Urinary bladder (tissue), 3 donors: ENCODE measurements at regions not wholly inside any gene's neighbourhood (a gene's known extent, or its start where the extent isn't known, plus 50 kb on each side); places are given as distances from the start of the nearest gene placed in this dataset.

Source experiments
- DNase-seq: peaks from one replicate; pipeline ENCODE4 v3.0.0-alpha.2; 2015; ENCODE audit errors: extremely low spot score
- H3K27ac ChIP-seq: one replicate; pipeline ENCODE4 v1.5.1; 2013; ENCODE audit warnings: low read depth, mild to moderate bottlenecking, moderate library complexity
- H3K36me3 ChIP-seq: one replicate; pipeline ENCODE4 v1.6.1; 2013; ENCODE audit warnings: mild to moderate bottlenecking, moderate library complexity; ENCODE audit not compliant: insufficient read depth
- H3K4me1 ChIP-seq: one replicate; pipeline ENCODE4 v1.6.1; 2013; ENCODE audit warnings: mild to moderate bottlenecking, moderate library complexity; ENCODE audit not compliant: insufficient read depth
- H3K4me3 ChIP-seq: one replicate; pipeline ENCODE4 v1.5.1; 2013; ENCODE audit warnings: low read depth, low read length
- WGBS: extraction: QIAGEN DNeasy Blood & Tissue Kit; methylation state at CpG from one replicate; pipeline ENCODE4 v1.1.7; 2013; 5-methylcytosine and 5-hydroxymethylcytosine counted together
- donor health status: healthy with polysubstance abuse.
- donor health status: healthy.

- DNase-seq = no peak
- WGBS = 42% methylated on average over 3 of the region's 3 CpGs
- Histone ChIP-seq H3K4me1 (no peaks in the 10 kb centered on the region), H3K4me3 (no peak overlapping the region), H3K36me3 (no peaks in the 10 kb centered on the region), H3K27ac (peak overlapping the region; percentile 18)
Observed at GRCh38 chr2:152227969-152228592, 52.5 kb upstream of the STAM2 start.

DNA sequence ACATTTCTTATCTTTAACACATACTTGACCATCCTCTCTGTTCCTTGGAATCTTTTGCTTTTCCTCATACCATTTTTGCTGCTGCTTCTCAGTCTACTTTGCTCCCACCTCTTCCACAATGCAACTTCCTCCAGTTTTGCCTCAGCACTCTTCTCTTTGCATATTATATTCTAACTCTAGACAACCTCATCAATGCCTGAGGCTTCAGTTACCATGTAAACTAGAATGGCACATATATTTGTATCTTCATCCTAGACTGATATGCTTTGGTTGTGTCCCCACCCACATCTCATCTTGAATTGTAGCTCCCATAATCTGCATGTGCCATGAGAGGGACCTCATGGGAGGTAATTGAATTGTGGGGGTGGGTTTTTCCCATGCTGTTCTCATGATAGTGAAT, 55.9 kb upstream of the STAM2 start:
- Histone ChIP-seq H3K36me3 (no peaks in the 10 kb centered on the region), H3K4me3 (no peak overlapping the region), H3K27ac (no peak overlapping the region), H3K4me1 (no peaks in the 10 kb centered on the region)
- DNase-seq = no peak

DNA sequence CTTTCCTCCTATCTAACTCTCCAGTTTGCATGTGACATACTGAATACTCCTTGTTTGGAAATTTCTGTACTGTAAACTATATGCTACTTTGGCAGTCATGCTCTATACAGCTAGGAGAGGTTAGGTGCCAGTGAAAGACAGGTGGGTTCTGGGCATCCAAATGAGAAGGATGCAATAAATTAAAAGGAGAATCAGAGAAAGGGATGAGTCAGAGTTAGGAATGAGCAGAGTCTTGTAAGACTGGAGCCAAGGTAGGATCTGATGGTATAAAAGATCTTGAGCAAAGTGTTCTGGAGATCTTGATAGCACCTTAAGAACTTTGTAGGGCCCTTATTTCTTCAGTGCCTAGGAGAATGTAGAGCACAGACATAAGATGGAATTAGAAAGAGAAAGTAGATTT, 58.7 kb upstream of the STAM2 start:
- Histone ChIP-seq H3K27ac (no peak overlapping the region), H3K4me3 (no peak overlapping the region), H3K36me3 (no peaks in the 10 kb centered on the region), H3K4me1 (no peaks in the 10 kb centered on the region)
- DNase-seq = no peak

- Histone ChIP-seq H3K27ac (no peak overlapping the region), H3K36me3 (no peaks in the 10 kb centered on the region), H3K4me1 (no peaks in the 10 kb centered on the region), H3K4me3 (no peak overlapping the region)
- WGBS = 95% methylated on average over 4 of the region's 4 CpGs
- DNase-seq = no peak
Observed at GRCh38 chr2:152236191-152236925, 60.8 kb upstream of the STAM2 start.

- no peak for DNase-seq
- no peak overlapping the region for H3K27ac ChIP-seq
Observed at GRCh38 chr2:152238016-152238415, 62.5 kb upstream of the STAM2 start.

GRCh38 chr2:152240559-152241231, 65.1 kb upstream of the STAM2 start:
- Histone ChIP-seq H3K4me1 (no peaks in the 10 kb centered on the region), H3K36me3 (no peaks in the 10 kb centered on the region), H3K27ac (no peak overlapping the region), H3K4me3 (no peak overlapping the region)
- WGBS = 51% methylated on average over 2 of the region's 2 CpGs
- DNase-seq = no peak

More at GRCh38 chr2:152238016-152238415, 62.5 kb upstream of the STAM2 start:
- WGBS = 96% methylated on average over 6 of the region's 6 CpGs
- Histone ChIP-seq H3K4me1 (no peaks in the 10 kb centered on the region), H3K4me3 (no peak overlapping the region), H3K36me3 (no peaks in the 10 kb centered on the region)

DNA sequence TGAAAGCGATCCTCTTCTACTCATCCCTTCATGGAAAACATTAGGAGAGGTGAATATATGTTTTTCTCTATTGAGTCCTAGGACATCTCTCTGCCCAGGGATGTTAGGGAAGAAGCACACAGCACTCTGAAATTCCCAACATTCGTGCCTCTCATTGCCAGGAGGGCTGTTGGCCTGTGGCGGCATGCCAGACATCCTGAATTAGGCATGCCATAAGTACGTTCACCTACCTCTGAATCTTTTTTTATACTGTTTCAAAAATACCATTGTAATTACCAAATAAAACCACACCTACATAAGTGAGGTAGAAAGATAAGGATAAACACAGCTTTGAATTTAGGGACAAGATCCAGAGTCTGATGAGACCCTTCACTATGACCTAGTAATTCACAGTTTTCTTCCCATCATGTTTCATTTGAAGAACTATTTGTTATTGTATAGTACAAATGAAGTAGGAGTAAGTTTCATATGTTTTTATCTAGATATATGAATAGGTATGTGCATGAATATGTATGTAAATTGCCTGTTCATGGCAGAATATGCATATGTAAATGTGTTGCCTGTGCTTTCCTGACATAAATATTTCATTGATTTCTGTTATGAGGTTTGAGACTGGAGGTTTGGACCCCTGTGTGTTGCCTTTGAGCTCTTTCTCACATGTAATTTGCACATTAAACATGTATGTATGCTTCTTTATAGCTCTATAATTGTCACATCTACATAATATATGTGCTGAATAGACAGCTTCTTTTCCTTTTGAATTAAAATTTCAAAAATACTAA, 66.6 kb upstream of the STAM2 start:
- H3K4me3 ChIP-seq = no peak overlapping the region
- H3K4me1 ChIP-seq = no peaks in the 10 kb centered on the region
- 79% methylated on average over 4 of the region's 4 CpGs for WGBS
- no peaks in the 10 kb centered on the region for H3K36me3 ChIP-seq
- no peak for DNase-seq
- H3K27ac ChIP-seq = no peak overlapping the region

DNA sequence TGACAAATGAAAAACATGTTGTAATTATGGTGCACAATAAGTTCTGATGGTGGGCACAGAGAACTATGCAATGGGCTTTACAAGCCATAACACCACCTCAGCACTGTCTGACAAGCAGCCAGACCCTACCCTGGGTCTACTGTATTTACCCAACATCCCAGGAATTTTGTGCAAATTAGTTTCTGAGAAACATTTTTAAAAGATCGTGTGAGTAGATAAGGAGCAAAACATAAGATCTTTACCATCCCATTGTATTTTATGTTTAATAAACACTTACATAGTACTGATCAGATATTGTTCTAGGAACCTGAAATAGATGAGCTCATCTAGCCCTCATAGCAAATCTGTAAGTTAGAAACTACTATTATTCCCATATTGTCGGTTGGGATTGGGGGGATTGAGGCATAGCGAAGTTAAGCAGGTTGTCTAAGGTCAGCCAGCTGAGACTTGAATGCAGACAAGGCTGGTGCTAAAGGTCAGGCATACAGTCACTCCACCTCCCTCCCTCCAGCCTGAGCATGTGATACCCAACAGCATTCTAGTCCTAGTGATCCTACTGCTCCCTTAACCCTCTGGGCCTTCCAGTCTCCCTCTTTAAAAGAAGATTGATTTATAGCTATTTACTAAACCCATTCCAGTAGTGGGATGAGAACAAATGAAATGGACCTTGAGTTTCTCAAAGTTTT, 67.4 kb upstream of the STAM2 start:
- H3K4me3 ChIP-seq = no peak overlapping the region
- WGBS = 89% methylated on average over 3 of the region's 3 CpGs
- DNase-seq = no peak

DNA sequence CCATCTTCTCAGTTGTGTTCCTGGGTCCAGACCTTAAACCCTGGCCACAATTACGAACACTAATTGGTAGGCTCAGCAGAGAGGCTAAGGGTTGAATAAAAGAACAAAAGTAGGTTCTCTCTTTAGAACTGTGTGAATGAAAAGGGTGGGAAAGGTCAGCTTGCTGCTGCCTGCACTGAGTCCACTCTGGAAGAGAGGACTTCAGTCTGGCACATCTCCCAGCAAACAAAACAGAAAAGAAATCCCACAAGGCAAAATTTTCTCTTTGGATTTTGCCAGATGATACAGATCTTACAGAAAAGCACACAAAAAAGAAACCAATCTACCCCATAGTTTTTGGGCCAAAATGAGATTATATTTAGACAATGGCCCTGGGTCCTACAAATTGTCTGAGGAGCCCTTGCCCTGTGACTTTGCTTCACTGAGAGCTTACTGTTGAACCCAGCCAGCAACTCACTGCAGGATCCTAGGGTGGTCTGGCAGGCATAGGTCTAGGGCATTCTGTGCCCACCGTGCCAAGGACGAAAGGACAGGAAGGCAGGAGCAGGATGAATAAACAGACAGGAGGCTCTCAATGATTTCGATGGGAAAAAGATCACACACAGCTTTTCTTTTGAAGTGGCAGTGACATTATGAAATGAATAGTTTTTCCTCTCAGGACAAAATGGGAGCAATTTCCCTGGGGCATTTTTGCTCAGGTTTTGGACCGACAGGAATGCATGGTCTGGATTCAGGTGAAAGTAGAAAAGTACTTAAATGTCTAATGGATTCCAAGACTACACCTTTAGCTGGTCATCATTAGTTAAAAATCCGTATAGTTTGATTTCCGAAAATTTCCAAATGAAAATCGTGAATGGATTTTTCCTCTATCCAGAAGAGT, 68.4 kb upstream of the STAM2 start:
- Histone ChIP-seq H3K27ac (no peak overlapping the region), H3K4me1 (no peaks in the 10 kb centered on the region), H3K36me3 (no peaks in the 10 kb centered on the region), H3K4me3 (no peak overlapping the region)
- 84% methylated on average over 8 of the region's 8 CpGs for WGBS
- DNase-seq = no peak

More for the DNA sequence above, 67.4 kb upstream of the STAM2 start:
- H3K36me3 ChIP-seq = no peaks in the 10 kb centered on the region
- no peaks in the 10 kb centered on the region for H3K4me1 ChIP-seq
- no peak overlapping the region for H3K27ac ChIP-seq

GRCh38 chr2:152245653-152246052, 70.1 kb upstream of the STAM2 start:
- no peaks in the 10 kb centered on the region for H3K4me1 ChIP-seq
- H3K27ac ChIP-seq = no peak overlapping the region
- H3K4me3 ChIP-seq = no peak overlapping the region
- H3K36me3 ChIP-seq = no peaks in the 10 kb centered on the region
- DNase-seq = no peak

- Histone ChIP-seq H3K4me1 (no peaks in the 10 kb centered on the region), H3K4me3 (no peak overlapping the region), H3K27ac (no peak overlapping the region), H3K36me3 (no peaks in the 10 kb centered on the region)
- 95% methylated on average over 4 of the region's 4 CpGs for WGBS
- no peak for DNase-seq
Observed at GRCh38 chr2:152246686-152247336, 71.2 kb upstream of the STAM2 start.

- WGBS = 75% methylated on average over 2 of the region's 2 CpGs
- Histone ChIP-seq H3K4me1 (no peaks in the 10 kb centered on the region), H3K36me3 (no peaks in the 10 kb centered on the region), H3K27ac (no peak overlapping the region), H3K4me3 (no peak overlapping the region)
- no peak for DNase-seq
Observed at GRCh38 chr2:152247337-152247695, 71.8 kb upstream of the STAM2 start.
